ENCODE measurements at regions not wholly inside any gene's neighbourhood (a gene's known extent, or its start where the extent isn't known, plus 50 kb on each side); places are given as distances from the start of the nearest gene placed in this dataset.

GRCh38 chr3:157981819-157982218, 124.4 kb downstream of the SHOX2 start:
- FAIRE-seq, result no peak
- H3K36me3 ChIP-seq (ENCODE audit: control insufficient read depth in 2 of 2, extremely low read depth in 1 of 2, insufficient read depth in 2 of 2, low read length in 2 of 2), result no peaks in the 10 kb centered on the region
- no peak overlapping the region for H3K4me2 ChIP-seq (ENCODE audit: control insufficient read depth, extremely low read depth, insufficient read depth, low read depth, low read length)
- H3K9me1 ChIP-seq (ENCODE audit: control insufficient read depth, extremely low read depth, insufficient read depth, low read length), result no peaks in the 10 kb centered on the region
- H2AFZ ChIP-seq (ENCODE audit: control insufficient read depth, low read length), result no peak overlapping the region
- H3K9me3 ChIP-seq (ENCODE audit: control insufficient read depth, low read depth, low read length), result no peaks in the 10 kb centered on the region
- dilution Hi-C loops (cut with MboI; ENCODE audit: extremely low pct_ligation_motif_present, low sequenced_read_pairs), result no loop called here
- H4K20me1 ChIP-seq (ENCODE audit: control insufficient read depth, extremely low read depth, insufficient read depth, low read length), result no peaks in the 10 kb centered on the region
- no peaks in the 10 kb centered on the region for H3K27me3 ChIP-seq (ENCODE audit: control insufficient read depth, extremely low read depth, insufficient read depth, low read length)
- no peaks in the 10 kb centered on the region for H3K79me2 ChIP-seq (ENCODE audit: control insufficient read depth, insufficient read depth, low read length)
- H3K9ac ChIP-seq (ENCODE audit: control insufficient read depth, extremely low read depth, insufficient read depth, low read length), result no peak overlapping the region
- no peak overlapping the region for H3K27ac ChIP-seq (ENCODE audit: control insufficient read depth, insufficient read depth, low read length)
- TF ChIP-seq CTCF (optimal IDR thresholded peaks at IDR 0.05 in 1 of 3, IDR thresholded peaks at IDR 0.05 in 1 of 3, conservative IDR thresholded peaks at IDR 0.05 in 1 of 3; ENCODE audit: extremely low read depth in 1 of 3, insufficient read depth in 2 of 3, low read length in 3 of 3), result no peak
- TF ChIP-seq EZH2 (IDR thresholded peaks at IDR 0.05; ENCODE audit: low read length), result no peak
- no peaks in the 10 kb centered on the region for H3K4me1 ChIP-seq (ENCODE audit: control insufficient read depth, extremely low read depth, insufficient read depth, low read length)
- H3K4me3 ChIP-seq (ENCODE audit: control insufficient read depth in 2 of 3, extremely low read depth in 1 of 3, insufficient read depth in 2 of 3, low read depth in 1 of 3, low read length in 3 of 3), result no peak overlapping the region
- DNase-seq (ENCODE audit: low read depth, low spot score), result no peak

- FAIRE-seq, result no peak
- Histone ChIP-seq H2AFZ (ENCODE audit: control insufficient read depth, low read length) (no peak overlapping the region), H3K36me3 (ENCODE audit: control insufficient read depth in 2 of 2, extremely low read depth in 1 of 2, insufficient read depth in 2 of 2, low read length in 2 of 2) (no peaks in the 10 kb centered on the region), H3K9me3 (ENCODE audit: control insufficient read depth, low read depth, low read length) (no peaks in the 10 kb centered on the region), H3K4me1 (ENCODE audit: control insufficient read depth, extremely low read depth, insufficient read depth, low read length) (no peaks in the 10 kb centered on the region), H4K20me1 (ENCODE audit: control insufficient read depth, extremely low read depth, insufficient read depth, low read length) (no peaks in the 10 kb centered on the region), H3K27me3 (ENCODE audit: control insufficient read depth, extremely low read depth, insufficient read depth, low read length) (no peaks in the 10 kb centered on the region), H3K9me1 (ENCODE audit: control insufficient read depth, extremely low read depth, insufficient read depth, low read length) (no peaks in the 10 kb centered on the region), H3K27ac (ENCODE audit: control insufficient read depth, insufficient read depth, low read length) (no peak overlapping the region), H3K4me3 (ENCODE audit: control insufficient read depth in 2 of 3, extremely low read depth in 1 of 3, insufficient read depth in 2 of 3, low read depth in 1 of 3, low read length in 3 of 3) (no peak overlapping the region), H3K4me2 (ENCODE audit: control insufficient read depth, extremely low read depth, insufficient read depth, low read depth, low read length) (no peak overlapping the region), H3K79me2 (ENCODE audit: control insufficient read depth, insufficient read depth, low read length) (no peaks in the 10 kb centered on the region), H3K9ac (ENCODE audit: control insufficient read depth, extremely low read depth, insufficient read depth, low read length) (no peak overlapping the region)
- no peak for DNase-seq (ENCODE audit: low read depth, low spot score)
- dilution Hi-C loops (cut with MboI; ENCODE audit: extremely low pct_ligation_motif_present, low sequenced_read_pairs), result no loop called here
- TF ChIP-seq EZH2 (IDR thresholded peaks at IDR 0.05; ENCODE audit: low read length) (no peak), CTCF (optimal IDR thresholded peaks at IDR 0.05 in 1 of 3, IDR thresholded peaks at IDR 0.05 in 1 of 3, conservative IDR thresholded peaks at IDR 0.05 in 1 of 3; ENCODE audit: extremely low read depth in 1 of 3, insufficient read depth in 2 of 3, low read length in 3 of 3) (no peak)
Observed at GRCh38 chr3:157979022-157979421, 127.2 kb downstream of the SHOX2 start.
